ACHN (cell line): ENCODE measurements at regions not wholly inside any gene's neighbourhood (a gene's known extent, or its start where the extent isn't known, plus 50 kb on each side); places are given as distances from the start of the nearest gene placed in this dataset.
"Not testable (repeated sequence)": the region's sequence is repeated elsewhere in the genome, so short reads cannot be mapped to it uniquely, and the experiment has no call there.

Experiments used
- DNase-seq: peaks from one replicate; pipeline ENCODE4 v3.0.0-alpha.2; 2015
- in situ Hi-C: cut with HindIII; loops from 2 replicates; pipeline ENCODE4 v1.10.0; 2017; ENCODE audit warnings: low sequenced_read_pairs, low pct_ligation_motif_present, low pct_unique_long_range_greater_than_20kb

- in situ Hi-C loops, DNase-seq: not testable (repeated sequence)
Measured at GRCh38 chr15:44844936-44845335, 108.6 kb downstream of the TRIM69 start.

- DNase-seq, in situ Hi-C loops: not testable (repeated sequence)
Measured at GRCh38 chr15:44846156-44846555, 109.8 kb downstream of the TRIM69 start.

GRCh38 chr15:44847555-44847954 is 108.9 kb upstream of the TERB2 start:
- DNase-seq, in situ Hi-C loops: not testable (repeated sequence)

- in situ Hi-C loops, DNase-seq: not testable (repeated sequence)
Measured at GRCh38 chr15:44848859-44849258, 107.6 kb upstream of the TERB2 start.

GRCh38 chr15:44849701-44850403 is 106.6 kb upstream of the TERB2 start:
- DNase-seq, in situ Hi-C loops: not testable (repeated sequence)

GRCh38 chr15:44853304-44853950 is 103.1 kb upstream of the TERB2 start:
- DNase-seq, result peak; percentile 45
- in situ Hi-C loops, result not testable (repeated sequence)

- DNase-seq, in situ Hi-C loops: not testable (repeated sequence)
Measured at GRCh38 chr15:44854696-44855095, 101.8 kb upstream of the TERB2 start.

GRCh38 chr15:44856284-44856683 is 100.2 kb upstream of the TERB2 start:
- DNase-seq, in situ Hi-C loops: not testable (repeated sequence)

GRCh38 chr15:44857164-44857710 is 99.2 kb upstream of the TERB2 start:
- DNase-seq, in situ Hi-C loops: not testable (repeated sequence)

GRCh38 chr15:44859088-44859487 is 97.4 kb upstream of the TERB2 start:
- DNase-seq, in situ Hi-C loops: not testable (repeated sequence)

GRCh38 chr15:44860168-44860567 is 96.3 kb upstream of the TERB2 start:
- in situ Hi-C loops, DNase-seq: not testable (repeated sequence)

GRCh38 chr15:44861439-44861910 is 95.0 kb upstream of the TERB2 start:
- in situ Hi-C loops, result no loop called here

GRCh38 chr15:44861917-44862316 is 94.6 kb upstream of the TERB2 start:
- no peak for DNase-seq
- in situ Hi-C loops, result no loop called here

More at GRCh38 chr15:44861439-44861910, 95.0 kb upstream of the TERB2 start:
- no peak for DNase-seq

GRCh38 chr15:44862866-44863265 is 93.6 kb upstream of the TERB2 start:
- DNase-seq, in situ Hi-C loops: not testable (repeated sequence)

- in situ Hi-C loops, DNase-seq: not testable (repeated sequence)
Measured at GRCh38 chr15:44868100-44868499, 88.4 kb upstream of the TERB2 start.

GRCh38 chr15:44870125-44870524 is 86.4 kb upstream of the TERB2 start:
- in situ Hi-C loops, DNase-seq: not testable (repeated sequence)

- no peak for DNase-seq
- in situ Hi-C loops, result no loop called here
Measured at GRCh38 chr15:44873103-44873502, 83.4 kb upstream of the TERB2 start.

- no peak for DNase-seq
- in situ Hi-C loops, result no loop called here
Measured at GRCh38 chr15:44879066-44879465, 77.4 kb upstream of the TERB2 start.

GRCh38 chr15:44882499-44882968 is 74.0 kb upstream of the TERB2 start:
- no peak for DNase-seq
- in situ Hi-C loops, result no loop called here
